NCI-H524 treated with DMSO at 0.1 percent for 48 hours (cell line): ENCODE measurements at regions not wholly inside any gene's neighbourhood (a gene's known extent, or its start where the extent isn't known, plus 50 kb on each side); places are given as distances from the start of the nearest gene placed in this dataset.

Experiments
- DNase-seq: peaks from one replicate; lab custom pipeline; 2025; lab: John Stamatoyannopoulos, UW

DNA sequence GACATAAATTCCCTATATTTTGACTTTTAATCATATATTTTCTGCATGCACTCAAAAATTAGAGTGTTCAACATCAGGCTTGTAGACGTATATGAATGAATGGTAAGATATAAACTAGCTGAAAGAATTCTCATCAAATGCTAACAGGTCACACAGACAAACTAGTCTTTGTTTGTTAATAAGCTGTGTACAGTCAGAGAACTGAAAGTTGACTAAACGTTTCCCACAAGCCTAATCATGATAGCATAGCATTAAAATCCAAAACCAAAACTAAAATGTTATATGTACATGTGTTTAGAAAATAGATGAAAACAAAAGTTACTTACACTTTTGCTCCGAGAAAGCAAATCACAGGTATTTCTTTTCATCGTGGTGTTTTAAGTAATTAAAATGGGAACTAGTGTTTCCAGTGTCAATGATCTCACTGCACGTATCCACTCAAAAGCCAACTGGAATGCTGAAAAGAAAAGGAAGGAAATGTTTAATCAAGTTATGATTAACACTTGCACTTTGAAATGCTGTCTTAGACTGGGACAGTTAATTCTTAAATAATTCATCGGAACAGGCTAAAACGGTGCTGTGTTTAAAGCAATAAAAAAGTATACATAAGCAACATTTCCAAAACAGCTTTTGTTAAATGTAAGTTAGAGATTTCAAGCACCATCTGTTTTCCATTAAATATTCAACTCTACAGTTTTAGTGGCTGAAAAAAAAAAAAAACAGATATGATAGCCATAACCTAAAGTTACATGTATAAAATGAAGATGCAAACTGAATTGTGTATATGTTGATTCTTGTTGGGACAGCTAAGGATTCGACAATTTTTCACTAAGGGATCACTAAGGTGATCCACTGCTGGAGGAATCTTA lies 291.9 kb upstream of the PDE4D start:
- no peak for DNase-seq

GRCh38 chr5:60184606-60185005 lies 291.1 kb upstream of the PDE4D start:
- no peak for DNase-seq

- no peak for DNase-seq
Observed at GRCh38 chr5:60183881-60184280, 290.4 kb upstream of the PDE4D start.

DNA sequence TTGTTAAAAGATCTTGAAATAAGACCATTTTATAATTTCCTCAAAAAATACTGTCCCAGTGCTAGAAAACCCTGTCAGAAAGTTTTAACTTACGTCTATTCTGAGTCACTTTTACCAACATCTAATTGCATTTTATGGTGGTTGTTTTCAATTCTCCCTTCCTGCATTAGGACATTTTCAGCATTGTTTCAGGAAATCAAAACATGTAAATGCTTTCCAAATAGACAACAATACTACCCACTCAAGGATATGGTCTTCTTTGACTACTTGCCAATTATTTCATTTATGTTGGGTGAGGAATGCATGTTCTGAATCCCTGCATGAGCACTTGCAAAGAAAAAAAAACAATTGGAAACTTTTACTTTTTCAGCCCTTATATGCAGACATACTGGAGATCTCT lies 284.6 kb upstream of the PDE4D start:
- no peak for DNase-seq

DNA sequence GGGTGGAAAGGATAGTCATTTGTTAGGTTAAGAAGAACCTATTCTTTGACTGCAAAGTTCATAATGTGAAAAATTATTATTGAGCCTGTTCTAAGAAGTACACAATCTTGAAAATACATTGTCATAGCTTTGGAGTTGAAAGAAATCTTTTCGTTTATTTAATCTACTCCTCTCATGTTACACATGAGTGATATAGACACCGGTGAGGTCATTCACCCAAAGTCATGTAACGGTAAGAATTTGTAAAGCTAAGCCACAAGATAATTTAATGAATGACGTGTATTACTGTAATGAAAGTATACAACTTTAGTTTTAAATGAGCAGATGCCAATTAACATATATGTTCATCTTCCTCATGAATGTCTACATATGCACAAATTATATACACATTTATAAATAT lies 284.1 kb upstream of the PDE4D start:
- no peak for DNase-seq

GRCh38 chr5:60173667-60174066 lies 280.1 kb upstream of the PDE4D start:
- DNase-seq, result no peak

GRCh38 chr5:60163762-60164161 lies 270.2 kb upstream of the PDE4D start:
- DNase-seq, result no peak

- no peak for DNase-seq
Observed at GRCh38 chr5:60162441-60162840, 268.9 kb upstream of the PDE4D start.

DNA sequence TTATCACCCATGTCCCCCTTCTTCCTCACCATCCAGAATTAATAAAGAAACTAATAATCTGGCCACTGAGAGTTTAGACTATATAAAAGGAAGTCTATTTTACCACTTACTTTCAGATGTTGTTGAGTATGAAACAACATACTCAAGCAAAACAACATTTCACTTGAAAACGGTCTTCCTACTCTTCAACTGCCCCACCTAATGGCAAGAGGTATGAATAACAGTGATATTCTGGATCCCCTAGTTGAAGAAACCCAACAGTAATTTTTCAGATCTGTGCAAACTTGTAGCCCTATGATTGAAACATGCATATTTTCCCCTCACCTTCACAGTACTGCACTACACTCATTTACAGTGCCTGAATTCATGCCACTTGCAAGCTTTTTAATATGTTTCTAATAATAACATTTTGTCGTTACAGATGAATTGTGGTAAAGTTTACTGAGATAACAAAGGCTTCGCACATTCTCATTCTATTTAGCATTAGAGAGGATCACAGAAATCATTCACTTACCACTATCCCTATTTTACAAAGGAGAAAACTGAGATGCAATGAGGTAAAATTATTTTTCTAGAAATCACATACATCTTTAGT lies 267.9 kb upstream of the PDE4D start:
- DNase-seq, result no peak

DNA sequence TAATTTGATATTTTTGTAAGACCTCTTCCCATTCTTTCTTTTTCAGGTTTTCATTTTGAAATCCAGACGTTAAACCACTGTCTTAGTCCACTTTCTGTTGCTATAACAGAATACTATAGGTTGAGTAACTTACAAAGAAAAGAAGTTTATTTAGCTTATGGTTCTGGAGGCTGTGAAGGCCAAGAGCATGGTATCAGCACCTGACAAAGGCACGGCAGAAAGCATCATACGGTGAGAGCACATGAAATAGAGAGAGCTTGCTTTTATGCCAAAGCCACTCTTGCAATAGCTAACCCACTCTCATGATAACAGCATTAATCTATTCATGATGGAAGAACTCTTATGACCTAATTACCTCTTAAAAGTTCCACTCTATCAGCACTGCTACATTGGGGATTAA lies 255.6 kb upstream of the PDE4D start:
- peak; percentile 52 for DNase-seq

DNA sequence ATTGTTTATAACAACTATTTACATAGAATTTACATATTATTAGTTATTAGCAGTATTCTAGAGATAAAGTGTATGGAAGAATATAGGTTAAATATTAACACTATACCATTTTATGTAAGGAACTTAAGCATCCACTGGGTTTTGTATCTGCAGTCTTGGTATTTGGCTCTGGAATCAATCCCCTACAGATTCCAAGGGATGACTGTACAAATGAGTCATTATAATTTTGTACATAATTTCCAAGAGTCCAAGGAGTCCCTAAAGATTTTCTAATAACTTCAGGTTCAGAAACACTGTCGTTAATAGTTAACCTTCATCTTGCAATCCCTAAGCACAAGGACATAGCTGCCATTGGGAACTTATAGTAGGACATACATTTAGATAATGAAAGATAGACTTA lies 254.8 kb upstream of the PDE4D start:
- no peak for DNase-seq

GRCh38 chr5:60147791-60148190 lies 254.3 kb upstream of the PDE4D start:
- DNase-seq, result no peak

- DNase-seq, result no peak
Observed at GRCh38 chr5:60143942-60144549, 250.5 kb upstream of the PDE4D start.

GRCh38 chr5:60141119-60141518 lies 247.6 kb upstream of the PDE4D start:
- DNase-seq, result no peak

- DNase-seq, result no peak
Observed at GRCh38 chr5:60136841-60137240, 243.3 kb upstream of the PDE4D start.

- DNase-seq, result no peak
Observed at GRCh38 chr5:60131504-60131903, 238.0 kb upstream of the PDE4D start.

DNA sequence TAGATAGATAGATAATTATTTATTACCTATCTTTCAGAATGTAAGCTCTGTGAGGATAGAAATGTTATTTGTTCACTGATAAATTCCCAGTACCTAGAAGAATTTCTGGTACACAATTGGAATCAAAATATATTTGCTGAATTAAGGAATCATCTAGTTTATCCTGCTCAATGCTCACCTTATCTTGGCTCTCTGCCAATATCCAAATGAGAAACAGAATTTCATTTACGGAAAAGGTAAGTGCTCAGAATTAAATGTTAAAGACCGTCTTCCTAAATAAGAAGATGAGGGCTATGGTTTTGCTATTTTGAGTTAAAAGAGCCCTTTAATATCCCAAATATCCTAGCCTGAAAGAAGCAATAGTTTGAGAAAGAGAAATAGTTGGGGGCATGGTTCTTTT lies 232.1 kb upstream of the PDE4D start:
- DNase-seq, result no peak

- no peak for DNase-seq
Observed at GRCh38 chr5:60102961-60103693, 209.6 kb upstream of the PDE4D start.

GRCh38 chr5:60101573-60101972 lies 208.0 kb upstream of the PDE4D start:
- no peak for DNase-seq

GRCh38 chr5:60092671-60093422 lies 199.3 kb upstream of the PDE4D start:
- DNase-seq, result no peak

DNA sequence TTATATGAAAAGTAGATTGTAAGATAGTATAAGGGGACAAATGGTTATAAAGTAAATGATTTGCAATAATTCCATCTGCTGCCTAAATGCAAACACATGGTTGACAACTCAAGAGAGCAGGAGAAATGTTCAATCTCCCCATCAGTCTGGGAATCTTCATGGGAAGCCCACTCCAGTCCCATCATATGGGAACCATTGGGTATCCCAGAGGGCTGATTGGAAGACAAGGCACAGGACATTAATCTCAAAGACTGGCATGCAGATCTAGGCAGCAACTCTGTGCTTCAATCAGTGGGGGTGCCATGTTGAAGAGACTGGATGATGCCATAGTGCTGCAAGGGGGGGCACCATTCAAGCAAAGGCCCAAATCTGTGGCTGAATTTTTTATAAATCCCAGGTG lies 193.1 kb upstream of the PDE4D start:
- DNase-seq, result no peak

DNA sequence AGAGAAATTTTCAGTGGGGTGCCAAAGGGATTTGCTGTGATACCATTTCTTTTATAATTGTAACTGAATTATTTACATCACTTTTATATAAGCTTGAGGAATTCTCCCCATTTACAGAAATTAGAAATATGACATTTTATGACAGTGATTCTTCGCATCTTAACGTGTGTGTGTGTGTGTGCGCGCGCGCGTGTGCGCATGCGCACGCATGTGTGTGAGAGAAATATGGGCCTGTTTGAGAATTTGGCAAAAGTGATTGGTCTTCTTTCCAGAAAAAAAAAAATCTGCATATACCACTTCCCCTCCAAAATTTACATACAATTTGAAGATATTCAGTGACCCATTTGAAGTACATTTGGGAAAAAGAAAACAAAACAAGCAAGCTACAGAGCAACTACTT lies 190.7 kb upstream of the PDE4D start:
- DNase-seq, result no peak
